NCI-H1417 (cell line): ENCODE measurements at regions not wholly inside any gene's neighbourhood (a gene's known extent, or its start where the extent isn't known, plus 50 kb on each side); places are given as distances from the start of the nearest gene placed in this dataset.

ENCODE experiments used
- DNase-seq, 3 experiments: peaks; one replicate each; lab custom pipeline; 2025; lab: John Stamatoyannopoulos, UW

DNA sequence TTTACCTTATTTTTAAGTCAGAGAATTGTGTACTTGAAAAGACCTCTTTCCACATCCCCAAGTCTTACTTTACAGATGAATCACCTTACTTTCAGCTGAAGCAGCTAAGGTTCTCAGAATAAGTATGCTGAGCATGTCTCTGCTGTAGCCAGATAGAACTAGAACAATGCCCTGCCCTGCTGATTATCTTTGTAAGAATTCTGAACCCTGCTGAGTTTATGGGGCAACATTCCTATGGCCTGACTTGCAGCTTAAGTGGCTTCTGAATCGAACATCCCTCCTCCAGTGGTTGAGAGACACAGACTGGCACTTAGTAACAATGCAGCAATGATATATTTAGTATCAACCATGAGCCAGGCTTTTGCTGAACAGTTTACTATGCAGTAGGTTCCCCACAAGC lies 592.0 kb upstream of the WWC1 start:
- peak in 1 of 3 experiments; percentile 2 for DNase-seq

DNA sequence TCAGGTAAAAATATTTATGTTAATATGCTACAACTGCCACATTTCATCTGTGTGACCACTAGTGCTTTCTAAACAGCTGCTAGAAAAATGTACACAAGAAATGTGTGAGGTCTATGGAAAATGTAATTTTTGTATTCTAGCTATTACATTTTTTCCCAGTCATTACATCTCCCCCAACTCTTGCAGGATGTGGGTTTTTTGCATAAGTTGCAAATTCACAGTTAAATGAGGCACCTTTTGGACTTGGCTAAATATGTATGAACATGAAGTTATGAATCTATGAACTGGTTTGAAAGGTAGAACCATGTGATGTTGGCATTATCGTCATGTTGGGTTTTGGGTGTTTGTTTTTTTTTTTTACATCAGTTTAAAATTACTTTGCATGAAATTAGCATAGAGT lies 590.4 kb upstream of the WWC1 start:
- no peak for DNase-seq

- no peak for DNase-seq
Observed at GRCh38 chr5:167702014-167702413, 589.4 kb upstream of the WWC1 start.

DNA sequence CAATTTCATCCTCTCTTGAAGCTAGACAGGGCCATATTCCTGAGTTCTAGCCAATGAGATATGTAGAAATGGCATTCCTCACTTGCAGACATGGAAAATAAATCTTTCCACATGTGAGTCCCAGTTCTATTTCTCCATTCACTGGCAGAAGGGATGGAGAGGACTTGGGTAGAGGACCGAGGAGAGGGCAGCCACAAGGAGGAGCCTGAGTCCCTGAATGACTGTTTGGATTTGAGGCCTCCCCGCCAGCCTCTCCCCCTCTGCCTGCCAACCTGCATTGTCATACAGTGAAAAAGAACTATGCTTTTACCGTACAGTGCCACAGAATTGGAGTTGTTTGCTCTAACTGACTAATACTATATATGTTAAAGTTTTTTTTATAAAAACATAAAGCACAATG lies 583.0 kb upstream of the WWC1 start:
- peak in 1 of 3 experiments; percentile 2 for DNase-seq

DNA sequence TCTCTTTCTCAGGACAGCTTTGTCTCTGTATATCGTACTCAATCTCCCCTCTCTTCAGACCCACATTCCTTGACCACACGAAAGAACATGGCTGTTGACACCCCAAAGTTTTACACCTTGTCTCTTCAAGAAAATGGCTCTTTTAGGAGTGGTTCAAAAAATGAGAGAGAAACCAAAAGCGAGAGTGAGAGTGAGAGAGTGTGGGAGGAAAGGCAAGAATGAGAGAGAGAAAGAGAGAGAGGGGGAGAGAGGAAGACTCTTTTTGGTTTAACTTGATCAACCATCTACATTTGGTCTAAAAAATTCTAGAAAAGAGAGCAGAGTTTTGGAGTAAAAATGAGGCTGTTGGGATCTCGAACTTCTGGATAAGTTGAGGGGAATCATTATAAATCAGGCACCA lies 581.8 kb upstream of the WWC1 start:
- no peak for DNase-seq

GRCh38 chr5:167710444-167711073 lies 580.9 kb upstream of the WWC1 start:
- no peak for DNase-seq

GRCh38 chr5:167712986-167713585 lies 578.4 kb upstream of the WWC1 start:
- no peak for DNase-seq

DNA sequence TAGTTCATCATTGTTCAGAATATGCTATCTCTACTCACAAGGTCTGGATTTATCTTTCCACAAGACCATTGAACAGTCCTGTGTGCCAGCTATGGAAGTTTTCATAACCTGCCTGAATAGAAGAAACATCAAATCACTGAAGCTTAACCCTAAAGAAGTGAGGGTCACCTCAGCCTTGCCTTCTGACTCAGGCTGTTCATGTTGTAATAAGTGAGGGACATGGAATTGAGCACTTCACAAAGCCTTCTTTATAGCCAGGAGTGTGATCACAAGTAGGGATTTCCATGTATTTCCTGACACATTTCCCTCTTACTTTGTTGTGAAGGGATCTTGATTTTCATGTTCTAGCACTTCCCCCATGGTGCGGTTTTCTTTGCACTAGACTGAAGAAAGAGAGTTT lies 577.5 kb upstream of the WWC1 start:
- DNase-seq: no peak

DNA sequence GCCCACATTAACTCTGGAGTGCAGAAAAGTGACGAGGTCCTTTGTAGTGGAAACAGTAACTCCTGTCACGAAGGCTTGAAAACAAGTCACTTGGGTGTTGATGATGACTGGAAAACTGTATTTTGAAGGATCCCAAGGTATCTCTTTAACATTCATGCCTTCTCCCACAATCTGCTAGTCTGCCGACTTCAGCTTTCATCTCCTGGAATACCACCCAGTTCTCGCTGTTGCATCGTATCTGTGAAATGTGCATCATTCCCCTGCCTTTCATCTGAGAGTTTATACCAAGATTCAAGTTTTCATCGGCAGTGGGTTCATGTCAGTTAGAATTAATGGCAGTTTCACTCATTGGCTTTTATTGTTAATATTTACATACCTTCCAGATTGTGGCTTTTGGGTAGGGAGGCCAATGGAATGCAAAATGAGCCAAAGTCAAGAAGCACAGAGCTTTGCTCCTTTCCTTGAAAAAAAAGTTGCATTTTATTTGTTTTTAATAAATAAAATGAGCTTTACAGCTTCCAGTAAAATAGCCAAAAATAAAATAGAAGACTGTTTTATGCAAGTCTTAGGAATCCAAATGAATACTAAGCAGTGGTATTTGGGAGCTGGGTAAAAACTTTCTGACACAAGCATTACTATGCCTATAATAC lies 575.2 kb upstream of the WWC1 start:
- no peak for DNase-seq

DNA sequence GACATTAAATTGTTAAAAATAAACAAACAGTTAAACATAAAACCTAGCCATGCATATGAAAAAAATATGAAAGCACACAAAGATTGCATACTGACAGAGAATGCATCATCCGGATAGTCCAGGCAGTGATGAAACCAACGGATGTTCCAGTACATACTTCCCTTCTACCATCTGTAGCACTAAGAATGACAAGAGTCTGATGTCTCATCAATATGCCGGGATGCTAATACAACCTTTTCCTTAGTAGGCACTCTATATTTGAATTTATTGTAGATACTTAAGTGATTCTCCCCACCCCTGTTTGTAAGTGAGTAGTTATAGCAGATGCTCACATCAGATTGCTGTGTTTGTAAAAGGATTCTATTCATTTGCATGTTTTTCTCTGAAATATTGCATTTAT lies 571.2 kb upstream of the WWC1 start:
- no peak for DNase-seq

- no peak for DNase-seq
Observed at GRCh38 chr5:167720676-167721260, 570.7 kb upstream of the WWC1 start.

DNA sequence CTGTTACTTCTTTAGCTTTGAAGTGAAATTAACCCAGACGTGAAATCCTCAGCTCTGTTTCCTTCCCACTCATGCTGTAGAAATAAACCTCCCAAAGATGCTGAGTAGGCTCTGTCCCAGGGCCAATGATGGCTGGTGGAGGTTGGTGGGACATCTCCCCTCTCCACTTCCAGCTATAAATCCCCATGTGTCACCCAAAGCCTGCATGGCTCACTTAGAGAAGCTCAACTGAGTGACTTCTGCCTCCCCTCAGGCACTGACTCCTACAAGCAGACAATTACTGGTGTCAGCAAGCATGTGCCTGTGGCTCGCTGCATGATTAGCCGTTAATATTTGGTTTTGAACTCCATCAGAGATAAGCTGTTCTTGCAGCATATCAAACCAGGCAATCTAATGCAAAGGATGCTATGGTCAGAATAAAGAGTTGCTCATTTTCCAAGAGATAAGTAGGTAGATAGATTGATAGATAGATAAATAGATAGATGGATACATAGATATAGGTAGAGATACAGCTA lies 569.5 kb upstream of the WWC1 start:
- DNase-seq: peak in 1 of 3 experiments; percentile 3

DNA sequence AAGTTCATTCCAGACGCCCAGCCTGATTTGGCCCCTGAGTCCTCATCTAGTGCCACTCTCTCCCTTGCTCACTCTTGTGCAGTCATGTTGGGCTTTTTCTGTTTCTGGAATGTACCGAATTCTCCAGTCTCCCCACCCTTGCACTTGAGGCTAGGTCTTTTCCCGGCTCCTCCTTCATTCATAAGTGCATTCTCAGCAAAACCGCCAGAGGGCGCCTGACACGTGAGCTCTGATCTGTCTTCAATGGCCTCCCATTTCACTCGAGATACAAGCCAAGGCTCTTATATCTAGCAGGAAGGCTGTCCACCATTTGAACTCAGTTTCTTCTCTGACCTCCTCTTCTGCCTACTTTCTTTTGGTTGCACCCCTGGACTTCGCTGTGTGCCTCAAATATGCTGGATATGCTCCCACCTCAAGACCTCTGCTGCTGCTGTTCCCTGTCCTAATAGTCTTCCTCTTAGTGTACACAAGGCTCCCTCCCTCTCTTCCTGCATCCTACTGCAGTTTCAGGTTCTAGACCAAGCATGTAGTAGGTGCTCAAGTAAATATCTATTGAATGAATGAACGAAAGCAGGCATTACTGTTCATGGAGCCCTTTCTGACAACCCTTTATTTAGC lies 568.1 kb upstream of the WWC1 start:
- peak; percentile 63 to 84 (median 78) for DNase-seq

DNA sequence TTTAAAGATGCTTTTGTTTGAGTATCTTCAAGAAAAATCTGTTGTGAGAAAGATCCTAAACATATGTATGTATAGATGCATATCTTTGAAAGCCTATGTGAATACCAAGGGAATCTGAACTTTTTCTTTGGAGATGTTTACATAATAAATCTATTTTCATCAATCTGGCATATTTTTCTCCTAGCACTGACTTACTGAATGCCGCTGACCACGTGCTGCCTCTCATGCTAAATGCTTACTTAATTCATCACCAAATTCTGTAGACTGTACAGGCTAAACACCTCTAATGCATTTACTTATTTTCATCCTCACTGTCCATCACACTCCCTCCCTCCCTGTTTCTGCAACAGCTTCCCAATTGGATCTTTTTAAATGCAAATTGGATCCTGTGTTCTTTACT lies 566.2 kb upstream of the WWC1 start:
- DNase-seq: no peak

GRCh38 chr5:167725741-167726140 lies 565.7 kb upstream of the WWC1 start:
- DNase-seq: peak in 1 of 3 experiments; percentile 3

DNA sequence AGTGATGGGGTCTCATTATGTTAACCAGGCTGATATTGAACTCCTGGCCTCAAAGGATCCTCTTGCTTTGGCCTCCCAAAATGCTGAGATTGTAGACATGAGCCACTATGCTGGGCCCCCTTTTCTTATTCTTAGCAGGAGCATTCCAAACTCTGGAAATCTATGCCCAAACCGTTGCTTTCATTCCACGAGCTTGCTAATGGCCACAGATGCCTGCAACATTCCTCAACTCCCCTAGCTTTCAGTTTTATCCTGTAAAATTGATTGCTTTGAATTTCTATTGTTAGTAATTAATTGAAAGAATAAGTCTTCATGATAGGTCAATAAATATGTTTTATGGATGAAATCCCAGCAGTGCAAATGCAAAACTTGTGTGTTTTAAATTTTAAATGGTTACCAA lies 564.8 kb upstream of the WWC1 start:
- no peak for DNase-seq

- no peak for DNase-seq
Observed at GRCh38 chr5:167730121-167730520, 561.3 kb upstream of the WWC1 start.

DNA sequence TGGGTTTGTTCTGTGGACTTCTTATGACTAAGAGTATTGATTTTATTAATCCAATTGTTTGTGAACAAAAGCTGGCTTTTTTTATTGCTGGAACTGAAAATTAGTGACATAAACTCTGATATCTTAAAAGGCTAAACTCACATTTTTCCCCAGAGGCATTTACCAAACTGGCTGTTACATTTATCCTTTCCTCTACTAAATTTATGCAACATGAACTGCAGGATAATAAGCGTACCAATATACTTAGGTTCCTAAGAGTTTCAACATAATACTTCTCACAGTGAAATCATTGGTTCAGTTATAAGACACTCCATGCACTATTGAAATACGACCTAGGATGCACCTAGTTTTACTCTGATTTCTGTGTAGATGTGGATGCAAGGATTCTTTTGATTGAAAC lies 560.8 kb upstream of the WWC1 start:
- no peak for DNase-seq

- no peak for DNase-seq
Observed at GRCh38 chr5:167731951-167732350, 559.5 kb upstream of the WWC1 start.

DNA sequence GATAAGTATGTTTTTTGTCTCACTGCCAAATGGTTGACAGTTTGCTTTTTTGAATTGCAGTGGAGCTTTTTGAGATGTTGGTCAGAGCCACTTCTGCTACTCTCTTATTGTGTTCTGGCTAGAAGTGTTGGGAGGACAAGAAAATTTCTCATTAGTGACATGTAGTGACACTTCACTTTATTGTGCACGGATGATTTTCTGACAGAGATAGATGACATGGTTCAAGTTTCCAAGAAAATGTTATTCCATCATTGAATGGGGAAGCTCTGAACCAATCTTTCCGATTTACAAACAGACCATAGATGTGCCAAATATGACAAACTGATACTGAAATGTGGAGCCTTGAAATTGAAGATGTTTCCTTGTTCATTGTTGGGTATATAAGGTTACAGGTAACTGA lies 558.9 kb upstream of the WWC1 start:
- no peak for DNase-seq

GRCh38 chr5:167736992-167737391 lies 554.5 kb upstream of the WWC1 start:
- DNase-seq: no peak

- no peak for DNase-seq
Observed at GRCh38 chr5:167743695-167744464, 547.6 kb upstream of the WWC1 start.
